Stimulated activated naive CD4-positive, alpha-beta T cell treated with Interleukin-2 at 50 U/mL for 16 hours (primary cell): ENCODE measurements at regions not wholly inside any gene's neighbourhood (a gene's known extent, or its start where the extent isn't known, plus 50 kb on each side); places are given as distances from the start of the nearest gene placed in this dataset.
"Not testable (repeated sequence)": the region's sequence is repeated elsewhere in the genome, so short reads cannot be mapped to it uniquely, and the experiment has no call there.

Source experiments
- DNase-seq: peaks from one replicate; lab custom pipeline; 2025; lab: John Stamatoyannopoulos, UW

DNA sequence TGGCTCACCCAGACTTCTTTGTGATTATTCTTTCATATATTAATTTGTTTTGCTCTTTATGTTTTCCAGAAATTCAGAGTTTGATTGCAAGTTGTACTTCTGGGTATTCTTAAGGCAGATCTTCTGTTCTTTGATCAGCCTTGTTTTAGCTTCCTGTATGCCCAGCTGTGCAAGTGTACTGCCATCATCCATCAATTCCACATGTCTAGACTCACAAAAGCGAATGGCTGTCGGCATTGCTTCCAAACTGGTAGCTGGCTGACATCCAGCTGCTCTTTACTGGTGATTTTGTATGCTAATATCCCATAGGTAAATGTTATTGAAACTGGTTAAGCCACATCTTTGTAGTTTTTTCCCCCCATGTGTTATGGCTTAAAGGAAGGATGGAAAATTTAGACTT is 1084.8 kb upstream of the CITED2 start:
- no peak for DNase-seq

DNA sequence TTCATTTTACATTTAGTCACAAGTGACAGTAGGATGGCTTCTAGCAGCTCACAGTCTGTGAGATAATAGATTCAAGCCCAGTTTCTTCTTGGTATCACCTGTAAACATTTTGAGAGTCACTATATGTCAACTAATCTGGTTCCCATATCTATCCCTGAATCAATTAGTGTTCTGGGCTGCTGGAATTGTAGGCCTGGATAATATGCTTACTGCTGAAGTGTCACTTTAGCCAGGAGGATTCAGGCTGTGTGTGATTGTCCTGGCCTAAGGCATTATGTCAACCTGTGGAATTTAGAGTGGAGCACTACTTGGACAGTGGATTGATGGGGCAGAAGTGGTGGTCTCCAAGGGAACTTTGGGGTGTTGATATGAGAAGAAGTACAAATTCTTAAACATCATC is 1071.8 kb upstream of the CITED2 start:
- no peak for DNase-seq

DNA sequence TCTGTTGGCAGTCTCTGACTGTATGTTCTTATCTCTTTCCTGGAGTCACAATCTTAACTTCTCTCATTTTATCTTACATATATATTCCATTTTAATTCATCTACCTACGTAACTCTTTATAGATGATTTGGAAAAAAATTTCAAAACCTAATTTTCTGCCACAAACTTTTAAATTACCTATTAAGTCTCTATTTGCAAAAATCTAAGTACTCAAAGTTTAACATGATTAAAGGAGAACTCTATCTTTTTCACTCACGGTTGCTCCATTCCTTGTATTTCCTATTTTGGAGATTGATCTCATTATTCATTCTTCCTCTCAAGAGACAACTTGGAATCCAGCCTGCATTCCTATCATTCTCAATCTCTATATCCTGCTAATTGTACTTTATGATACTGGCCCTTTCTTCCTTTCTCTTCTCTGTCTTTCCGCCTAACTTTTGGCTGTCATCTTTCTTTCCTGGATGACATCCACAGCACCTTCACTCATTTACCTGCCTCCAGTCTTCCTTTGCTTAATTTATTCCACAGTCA is 1071.1 kb upstream of the CITED2 start:
- no peak for DNase-seq

DNA sequence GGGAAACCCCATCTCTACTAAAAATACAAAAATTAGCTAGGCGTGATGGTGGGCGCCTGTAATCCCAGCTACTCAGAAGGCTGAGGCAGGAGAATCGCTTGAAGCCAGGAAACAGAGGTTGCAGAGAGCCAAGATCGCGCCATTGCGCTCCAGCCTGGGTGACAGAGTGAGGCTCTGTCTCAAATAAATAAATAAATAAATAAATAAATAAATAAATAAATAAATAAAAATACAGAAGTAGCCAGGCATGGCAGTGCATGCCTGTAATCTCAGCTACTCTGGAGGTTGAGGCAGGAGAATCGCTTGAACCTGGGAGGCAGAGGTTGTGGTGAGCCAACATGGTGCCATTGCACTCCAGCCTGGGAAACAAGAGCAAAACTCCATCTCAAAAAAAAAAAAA is 1068.7 kb upstream of the CITED2 start:
- not testable (repeated sequence) for DNase-seq

DNA sequence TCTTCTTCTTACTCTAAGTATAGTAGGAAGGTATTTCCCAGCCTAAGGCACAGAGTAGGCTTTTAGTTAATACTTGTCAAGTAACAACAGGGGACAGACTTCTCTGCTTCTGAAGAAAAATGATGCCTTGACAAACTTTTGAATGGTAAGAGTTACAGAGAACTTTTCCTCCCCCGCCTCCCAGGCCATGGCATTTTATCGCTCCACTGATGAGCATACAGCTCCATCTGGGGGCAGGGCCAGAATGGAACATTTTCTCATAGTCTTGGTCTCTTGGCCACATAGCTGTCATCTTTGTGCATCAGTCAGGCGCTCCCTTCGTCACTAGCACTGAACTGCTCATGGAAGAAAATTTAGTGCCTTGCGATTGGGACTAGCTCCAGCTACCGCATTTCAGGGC is 1066.8 kb upstream of the CITED2 start:
- no peak for DNase-seq

DNA sequence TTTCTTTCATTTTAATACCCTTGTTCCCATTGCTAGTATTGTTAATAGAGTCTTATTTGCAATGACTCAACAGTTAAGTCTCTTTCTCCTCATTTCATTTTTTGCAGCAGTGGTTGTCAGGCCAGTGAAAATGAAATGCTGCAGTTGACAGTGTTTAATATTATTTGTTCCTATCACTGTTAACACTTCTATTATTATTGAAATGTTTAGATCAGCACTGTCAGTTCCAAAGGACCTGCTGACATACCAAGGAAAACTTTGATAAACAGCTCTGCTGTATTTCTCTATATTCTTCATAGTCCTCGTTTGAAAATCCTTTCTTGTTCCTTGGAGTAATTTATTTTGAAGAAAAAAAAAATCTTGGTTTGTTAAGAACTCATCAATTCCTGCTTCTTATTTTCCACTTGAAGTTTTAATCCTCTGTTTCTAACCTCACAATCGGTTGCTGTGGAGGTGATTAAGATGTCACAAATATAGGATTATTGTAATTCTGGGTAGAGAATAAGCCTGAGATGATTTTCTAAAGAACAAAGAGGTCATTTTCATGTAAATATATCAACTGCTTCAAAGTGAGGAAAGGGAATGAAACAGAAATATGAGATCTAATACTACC is 1065.9 kb upstream of the CITED2 start:
- no peak for DNase-seq

DNA sequence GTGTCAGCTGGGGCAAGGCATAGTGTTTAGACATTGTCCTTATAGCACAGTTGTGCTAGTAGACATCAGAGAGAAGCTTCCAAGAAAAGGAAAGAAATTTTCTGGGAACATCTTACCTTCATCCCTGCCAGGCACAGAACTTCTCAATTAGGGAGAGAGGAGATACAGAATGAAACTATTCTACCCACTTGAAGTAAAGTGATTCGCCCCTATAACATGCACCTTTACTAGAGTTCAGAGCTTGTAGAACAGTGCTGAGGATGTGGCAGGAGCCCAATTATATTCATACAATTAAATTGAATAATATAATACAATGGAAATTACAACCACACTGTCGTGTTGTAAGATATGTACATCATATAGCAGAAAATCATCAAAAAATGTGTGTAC is 1063.9 kb upstream of the CITED2 start:
- DNase-seq: no peak

DNA sequence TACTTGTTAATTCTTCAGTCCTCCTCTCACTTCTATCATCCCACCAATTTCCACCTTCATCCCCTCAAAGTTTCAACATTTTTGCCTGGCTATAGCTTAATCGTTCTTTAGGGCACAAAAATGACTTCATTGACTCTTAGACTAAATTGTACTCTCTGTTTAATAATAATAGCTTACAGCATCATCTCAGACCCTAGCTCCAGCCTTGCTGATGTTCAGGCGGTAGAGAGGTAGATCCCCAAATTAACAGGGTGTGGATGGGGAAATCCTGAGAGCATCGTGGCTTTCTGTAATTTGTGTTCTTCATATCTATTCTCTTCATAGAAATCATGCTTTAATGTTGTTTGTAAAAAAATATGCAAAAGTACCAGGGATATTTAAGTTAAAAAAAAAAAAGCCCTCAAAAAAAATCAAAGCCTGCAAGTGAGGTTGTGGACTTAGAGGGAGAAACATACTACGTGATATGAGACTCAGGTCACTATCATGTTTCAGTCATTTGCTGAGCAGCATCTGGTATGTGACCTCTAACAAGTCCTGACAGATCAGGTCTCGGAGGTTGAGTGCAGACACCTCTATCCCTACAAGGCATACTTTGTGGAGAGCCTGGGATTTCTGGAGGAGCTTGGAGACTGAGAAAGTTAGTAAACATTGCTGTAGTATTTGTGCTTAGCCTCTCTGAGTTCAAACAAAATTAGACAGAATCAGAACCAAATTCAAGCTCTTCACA is 1063.3 kb upstream of the CITED2 start:
- no peak for DNase-seq

DNA sequence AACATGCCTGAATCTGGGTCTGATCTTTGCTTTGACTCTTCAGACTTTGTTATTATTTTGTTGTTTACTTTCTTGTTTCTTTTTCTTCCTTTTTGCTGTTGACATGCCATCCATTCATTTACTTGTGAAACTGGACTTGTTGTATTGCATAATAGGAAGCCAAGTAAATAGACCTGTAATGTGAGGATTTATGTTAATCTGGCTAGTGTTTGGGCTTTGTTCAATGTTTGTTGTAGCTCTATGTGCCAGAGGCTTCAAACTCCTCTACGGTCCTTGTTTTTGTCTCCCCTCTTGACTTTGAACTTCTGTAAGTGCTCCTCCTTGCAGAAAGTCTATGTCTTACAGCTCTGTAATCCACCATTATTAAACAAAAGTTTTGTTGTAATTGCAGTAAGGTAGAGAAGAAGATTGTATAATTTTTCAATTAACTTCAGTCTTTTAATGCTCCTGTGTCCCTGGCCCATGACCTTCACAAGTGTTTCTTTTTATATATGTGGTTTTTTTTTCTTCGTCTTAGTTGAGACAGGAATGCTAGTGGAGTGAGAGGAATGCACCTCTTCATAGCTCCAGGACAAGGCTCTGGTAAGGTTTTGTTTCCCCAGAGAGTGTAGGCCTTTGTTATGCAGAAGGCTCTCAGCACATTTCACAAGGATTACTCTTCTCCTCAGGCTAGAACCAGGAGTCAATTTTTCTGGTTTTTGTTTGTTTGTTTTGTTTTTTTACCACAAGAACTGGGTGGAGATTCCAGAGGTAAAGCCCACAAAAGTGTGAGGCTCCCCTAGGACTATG is 1061.8 kb upstream of the CITED2 start:
- DNase-seq: no peak

DNA sequence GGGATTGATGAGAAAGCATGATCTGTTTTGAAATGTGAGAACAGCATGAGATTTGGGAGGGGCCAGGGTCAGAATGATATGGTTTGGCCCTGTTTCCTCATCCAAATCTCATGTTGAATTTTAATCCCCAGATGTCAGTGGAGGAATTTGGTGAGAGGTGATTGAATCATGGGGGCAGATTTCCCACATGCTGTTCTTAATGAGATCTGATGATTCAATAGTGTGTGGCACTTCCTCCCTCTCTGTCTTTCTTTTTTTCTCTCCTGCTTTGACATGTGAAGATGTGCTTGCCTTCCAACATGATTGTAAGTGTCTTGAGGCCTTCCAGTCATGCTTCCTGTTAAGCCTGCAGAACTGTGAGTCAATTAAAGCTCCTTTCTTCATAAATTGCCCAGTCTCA is 1060.3 kb upstream of the CITED2 start:
- no peak for DNase-seq

DNA sequence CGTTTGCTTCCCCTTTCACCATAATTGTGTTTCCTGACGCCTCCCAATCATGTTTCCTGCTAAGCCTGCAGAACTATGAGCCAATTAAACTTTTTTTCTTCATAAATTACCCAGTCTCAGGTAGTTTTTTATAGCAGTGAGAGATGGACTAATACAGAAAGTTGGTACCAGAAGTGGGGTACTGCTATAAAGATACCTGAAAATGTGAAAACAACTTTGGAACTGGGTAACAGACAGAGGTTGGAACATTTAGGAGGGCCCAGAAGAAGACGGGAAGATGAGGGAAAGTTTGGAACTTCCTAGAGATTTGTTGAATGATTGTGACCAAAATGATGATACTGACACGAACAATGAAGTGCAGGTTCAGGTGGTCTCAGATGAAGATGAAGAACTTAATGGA is 1058.6 kb upstream of the CITED2 start:
- no peak for DNase-seq

DNA sequence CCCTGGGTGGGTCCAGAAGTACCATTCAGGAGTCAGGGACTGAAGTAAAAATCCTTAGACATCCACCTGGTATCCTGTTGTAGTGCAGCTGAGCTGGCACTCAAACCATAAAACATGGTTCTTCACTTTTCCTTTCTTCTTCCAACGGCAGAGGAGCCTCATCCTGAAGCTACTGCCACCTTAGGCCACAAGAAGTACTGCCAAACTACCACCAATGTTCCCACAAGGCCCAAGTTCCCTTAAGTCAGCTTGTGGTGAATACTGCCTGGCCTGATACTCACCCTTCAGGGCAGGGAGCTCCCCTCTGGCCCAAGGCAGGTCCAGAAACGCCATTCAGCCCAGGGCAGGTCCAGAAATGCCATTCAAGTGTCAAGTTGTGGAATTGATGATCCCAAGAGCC is 1053.4 kb upstream of the CITED2 start:
- no peak for DNase-seq

DNA sequence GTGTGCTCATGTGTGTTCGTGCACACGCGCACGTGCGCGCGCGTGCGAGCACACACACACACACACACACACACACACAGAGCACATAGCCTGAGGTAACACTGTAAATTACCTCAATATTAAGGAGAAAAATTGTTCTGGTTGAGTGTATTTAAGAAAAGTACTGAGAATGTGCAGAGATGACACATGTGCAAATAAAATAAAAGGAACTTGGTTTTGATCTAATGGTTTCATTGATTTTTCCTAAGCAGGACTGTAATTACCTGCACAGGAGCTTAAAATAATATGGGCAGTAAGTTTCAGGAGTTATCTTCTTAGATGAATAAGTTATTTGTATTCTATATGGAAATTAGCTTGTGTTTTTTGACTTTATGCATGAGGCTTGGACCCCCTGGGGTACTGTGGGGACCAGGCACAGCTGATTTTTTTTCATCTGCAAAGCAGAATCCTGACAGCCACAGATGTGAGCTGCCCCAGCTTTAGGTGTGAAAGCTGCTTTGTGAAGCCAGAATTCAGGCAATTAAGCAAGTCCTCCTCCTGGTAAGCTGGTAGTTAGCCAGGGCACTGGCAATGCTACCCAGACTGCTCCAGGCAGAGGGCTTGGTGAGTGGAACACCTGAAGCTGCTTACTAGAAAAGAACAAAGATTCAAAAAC is 1040.6 kb upstream of the CITED2 start:
- no peak for DNase-seq

DNA sequence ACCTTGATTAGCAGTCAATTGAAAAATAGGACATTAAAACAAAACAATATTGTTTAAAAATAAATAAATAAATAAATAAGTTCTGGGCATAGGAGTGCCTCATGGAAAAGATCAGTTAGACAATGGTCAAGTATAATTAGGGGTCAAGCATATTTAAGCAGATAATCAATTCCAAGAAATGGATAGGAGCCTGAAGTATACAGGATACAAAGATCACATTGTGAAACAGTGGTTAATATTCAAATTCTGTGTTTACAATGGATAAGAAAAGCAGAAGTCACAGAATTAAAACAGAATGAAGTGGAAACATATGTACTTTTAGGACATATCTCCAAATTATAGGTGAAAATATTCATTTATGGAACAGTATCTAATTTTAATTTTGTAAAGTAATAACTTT is 1028.6 kb upstream of the CITED2 start:
- no peak for DNase-seq

DNA sequence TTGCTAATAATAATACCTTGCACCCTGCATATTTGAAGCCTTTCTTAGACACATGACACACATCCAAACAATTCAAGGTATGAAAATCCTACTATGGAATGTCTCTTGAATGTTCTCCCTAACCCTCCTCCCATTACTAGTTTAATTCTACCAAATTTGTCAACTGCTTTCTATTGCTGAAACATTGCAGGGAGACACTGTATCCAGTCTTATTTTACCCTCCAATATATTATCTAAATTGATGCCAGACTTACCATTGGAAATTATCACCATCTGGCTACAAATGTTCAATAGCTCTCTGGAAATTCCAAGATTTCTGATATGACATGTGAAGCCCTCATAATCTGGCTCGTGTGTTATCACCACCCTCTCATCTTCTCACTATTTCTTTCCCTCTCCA is 1027.3 kb upstream of the CITED2 start:
- no peak for DNase-seq

DNA sequence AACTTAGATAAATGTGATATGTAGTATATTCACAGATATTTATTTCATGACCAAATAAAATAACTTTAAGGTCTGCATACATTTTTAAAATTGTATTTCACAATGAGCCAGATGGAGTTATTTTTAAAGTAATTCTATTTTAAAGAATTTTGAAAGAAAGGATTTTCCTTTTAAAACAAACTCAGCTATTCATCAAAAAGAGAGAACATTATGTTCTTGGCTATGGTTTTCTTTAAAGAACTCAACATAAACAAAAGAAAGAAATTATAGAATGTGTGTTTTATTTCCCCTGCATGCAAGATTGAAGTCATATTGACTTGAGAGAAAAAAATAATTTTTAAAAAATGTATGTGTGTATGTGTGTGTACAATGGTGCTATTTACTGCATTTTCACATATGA is 1023.6 kb upstream of the CITED2 start:
- no peak for DNase-seq

DNA sequence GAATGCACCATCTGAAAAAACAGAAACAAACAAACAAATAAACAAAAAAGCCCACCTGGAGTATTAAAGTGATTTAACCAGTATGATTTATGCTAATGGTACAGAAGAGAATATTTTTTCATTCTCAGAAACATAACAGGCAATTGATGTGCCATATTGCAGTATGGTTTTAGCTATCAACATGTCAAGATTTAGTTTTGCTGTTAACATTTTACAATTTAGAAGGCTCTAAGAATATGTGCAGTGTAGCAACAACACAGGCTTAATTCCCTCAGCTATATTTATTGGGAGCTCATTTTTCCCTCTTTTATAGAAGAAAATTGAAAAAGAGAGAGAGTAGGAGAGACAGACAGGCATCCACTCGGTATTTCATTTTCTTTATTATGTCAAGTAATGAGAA is 1022.7 kb upstream of the CITED2 start:
- no peak for DNase-seq

DNA sequence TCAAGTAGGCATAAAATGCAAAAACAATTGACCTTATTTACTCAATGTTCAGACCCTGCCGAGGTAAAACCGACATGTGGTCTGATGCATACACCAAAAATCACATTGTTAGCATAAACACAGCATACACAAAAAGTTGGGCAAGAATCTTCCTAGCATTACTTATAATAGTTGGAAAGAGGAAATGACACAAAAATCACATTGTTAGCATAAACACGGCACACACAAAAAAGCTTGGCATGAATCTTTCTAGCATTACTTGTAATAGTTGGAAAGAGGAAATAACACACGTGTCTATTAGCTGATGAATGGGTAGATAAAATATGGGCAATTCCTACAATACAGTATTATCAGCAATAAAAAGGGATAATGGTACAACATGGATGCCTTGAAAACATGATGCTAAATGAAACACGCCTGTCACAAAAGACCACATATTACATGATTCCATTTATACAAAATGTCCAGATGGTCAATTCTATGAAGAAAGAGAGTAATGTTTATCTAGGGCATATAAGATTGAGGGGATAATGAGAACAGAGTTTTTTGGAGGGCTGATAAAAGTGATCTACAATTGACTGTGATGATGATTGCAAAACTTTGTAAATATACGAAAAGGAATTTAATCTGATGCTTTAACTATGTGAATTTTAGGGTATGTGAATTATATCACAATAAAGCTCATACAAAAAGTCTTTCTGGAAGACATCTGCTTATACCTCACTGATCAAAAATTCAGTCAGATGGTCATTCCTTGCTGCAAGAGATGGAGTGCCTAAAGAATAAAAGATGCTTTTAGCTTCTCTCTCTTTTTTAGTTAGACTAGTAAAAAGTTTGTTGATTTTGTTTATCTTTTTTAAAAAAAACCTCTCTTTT is 1019.5 kb upstream of the CITED2 start:
- no peak for DNase-seq

DNA sequence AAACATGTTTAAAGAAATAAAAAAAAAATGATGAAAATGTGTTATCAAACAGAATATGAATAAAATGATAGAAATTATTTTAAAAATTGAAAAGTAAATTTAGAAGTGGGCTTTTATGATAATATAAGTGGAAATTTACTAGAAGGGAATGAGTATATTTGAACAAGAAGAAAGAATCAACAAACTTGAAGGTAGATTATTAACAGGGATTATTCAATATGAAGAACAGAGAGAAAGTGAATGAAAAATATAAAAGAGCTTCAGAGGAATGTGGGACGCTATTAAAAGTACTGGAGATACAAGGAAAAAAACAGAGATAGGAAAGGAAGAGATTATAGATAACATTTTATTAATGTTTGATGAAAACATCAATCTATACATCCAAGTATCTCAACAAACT is 1014.4 kb upstream of the CITED2 start:
- no peak for DNase-seq

DNA sequence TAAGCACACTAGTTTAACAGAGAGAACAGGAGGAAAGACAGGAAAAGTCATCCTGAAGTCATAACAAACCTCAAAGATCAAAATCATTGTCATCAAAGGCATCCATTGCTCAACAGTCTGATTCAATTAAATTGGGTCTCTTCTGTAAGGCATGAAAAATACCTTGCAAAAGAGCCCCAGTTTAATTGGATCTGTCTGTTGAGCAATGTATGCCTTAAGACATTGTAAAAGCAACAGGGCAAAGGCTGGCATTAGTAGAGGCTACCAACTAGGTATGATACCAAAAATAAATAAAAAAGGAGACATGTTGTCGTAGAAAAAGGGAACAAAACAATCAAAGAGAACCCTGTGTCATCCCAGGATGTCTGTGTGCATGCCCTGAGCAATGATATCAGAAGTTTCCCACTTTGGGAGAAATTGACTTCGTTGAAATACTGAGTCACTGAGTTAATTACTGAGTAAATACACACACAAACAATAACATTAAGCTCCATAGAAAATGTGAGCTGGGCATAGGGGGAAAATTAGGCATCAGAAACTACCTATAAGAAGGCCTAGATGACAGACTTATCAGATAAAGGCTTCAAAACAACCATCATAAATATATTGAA is 1013.8 kb upstream of the CITED2 start:
- DNase-seq: no peak

DNA sequence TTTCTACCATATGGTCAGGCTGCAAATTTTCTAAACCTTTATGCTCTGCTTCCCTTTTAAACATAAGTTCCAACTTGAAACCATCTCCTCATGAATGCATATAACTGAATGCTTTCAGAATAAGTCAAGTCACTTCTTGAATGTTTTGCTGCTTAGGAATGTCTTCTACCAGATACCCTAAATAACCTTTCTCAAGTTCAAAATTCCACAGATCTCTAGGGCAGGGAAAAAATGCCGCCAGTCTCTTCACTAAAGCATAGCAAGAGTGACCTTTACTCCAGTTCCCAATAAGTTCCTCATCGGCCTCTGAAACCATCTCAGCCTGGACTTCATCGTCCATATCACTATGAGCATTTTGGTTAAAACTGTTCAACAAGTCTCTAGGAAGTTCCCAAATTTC is 1011.2 kb upstream of the CITED2 start:
- no peak for DNase-seq
